Neural progenitor cell (in vitro differentiated cells): ENCODE measurements at regions not wholly inside any gene's neighbourhood (a gene's known extent, or its start where the extent isn't known, plus 50 kb on each side); places are given as distances from the start of the nearest gene placed in this dataset.

Source experiments
- EZH2 ChIP-seq: fragments of 200-600 bp; sonication (generic); IDR thresholded peaks from 2 replicates; pipeline ENCODE4 v1.6.1; 2017; ENCODE audit warnings: antibody characterized with exemption, mild to moderate bottlenecking, moderate library complexity
- EZH2phosphoT487 ChIP-seq: fragments of 200-600 bp; sonication (generic); IDR thresholded peaks from 2 replicates; pipeline ENCODE4 v1.6.1; 2017; ENCODE audit warnings: antibody characterized with exemption
- TF ChIP-seq, protein P1 (sequence below): fragments of 200-600 bp; sonication (generic); IDR thresholded peaks from 2 replicates; pipeline ENCODE4 v1.5.1; 2017; ENCODE audit warnings: antibody characterized with exemption, mild to moderate bottlenecking

DNA sequence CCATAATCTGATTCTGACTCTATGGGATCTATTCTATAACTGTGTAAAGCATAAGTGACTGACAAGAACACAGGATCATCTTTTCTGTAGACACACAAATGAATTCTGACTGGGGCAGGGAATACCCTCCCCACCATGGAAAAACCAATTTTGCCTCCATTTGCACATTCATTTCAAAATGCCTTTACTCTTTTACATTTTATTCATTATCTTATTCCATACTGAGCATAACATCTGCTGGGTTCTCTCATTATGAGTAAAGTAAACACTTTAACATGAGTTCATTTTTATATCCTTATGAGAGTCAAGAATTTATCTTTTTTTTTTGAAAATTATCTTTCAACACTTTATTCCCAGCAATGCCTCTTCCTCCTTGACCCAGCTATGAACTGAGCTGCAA, 163.5 kb downstream of the RNF152 start:
- TF ChIP-seq, protein P1, sequence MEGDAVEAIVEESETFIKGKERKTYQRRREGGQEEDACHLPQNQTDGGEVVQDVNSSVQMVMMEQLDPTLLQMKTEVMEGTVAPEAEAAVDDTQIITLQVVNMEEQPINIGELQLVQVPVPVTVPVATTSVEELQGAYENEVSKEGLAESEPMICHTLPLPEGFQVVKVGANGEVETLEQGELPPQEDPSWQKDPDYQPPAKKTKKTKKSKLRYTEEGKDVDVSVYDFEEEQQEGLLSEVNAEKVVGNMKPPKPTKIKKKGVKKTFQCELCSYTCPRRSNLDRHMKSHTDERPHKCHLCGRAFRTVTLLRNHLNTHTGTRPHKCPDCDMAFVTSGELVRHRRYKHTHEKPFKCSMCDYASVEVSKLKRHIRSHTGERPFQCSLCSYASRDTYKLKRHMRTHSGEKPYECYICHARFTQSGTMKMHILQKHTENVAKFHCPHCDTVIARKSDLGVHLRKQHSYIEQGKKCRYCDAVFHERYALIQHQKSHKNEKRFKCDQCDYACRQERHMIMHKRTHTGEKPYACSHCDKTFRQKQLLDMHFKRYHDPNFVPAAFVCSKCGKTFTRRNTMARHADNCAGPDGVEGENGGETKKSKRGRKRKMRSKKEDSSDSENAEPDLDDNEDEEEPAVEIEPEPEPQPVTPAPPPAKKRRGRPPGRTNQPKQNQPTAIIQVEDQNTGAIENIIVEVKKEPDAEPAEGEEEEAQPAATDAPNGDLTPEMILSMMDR = no peak
- TF ChIP-seq EZH2phosphoT487 (no peak), EZH2 (no peak)
